Neural crest cell (in vitro differentiated cells): ENCODE measurements at regions not wholly inside any gene's neighbourhood (a gene's known extent, or its start where the extent isn't known, plus 50 kb on each side); places are given as distances from the start of the nearest gene placed in this dataset.

Experiments used
- DNase-seq: peaks from one replicate; pipeline ENCODE4 v3.0.0; 2021; ENCODE audit warnings: low read depth, mixed read lengths, low spot score
- H3K27ac Mint-ChIP-seq: one replicate; pipeline ENCODE4 v1.8.0; 2021; ENCODE audit warnings: mild to moderate bottlenecking, mixed read lengths; ENCODE audit not compliant: unreplicated experiment
- H3K27me3 Mint-ChIP-seq: 2 replicates; pipeline ENCODE4 v1.8.0; 2021; ENCODE audit warnings: low read depth, mild to moderate bottlenecking, mixed read lengths
- H3K36me3 Mint-ChIP-seq: 2 replicates; pipeline ENCODE4 v1.8.0; 2021; ENCODE audit warnings: low read depth, mild to moderate bottlenecking, mixed read lengths
- H3K4me1 Mint-ChIP-seq: 2 replicates; pipeline ENCODE4 v1.8.0; 2021; ENCODE audit warnings: mixed read lengths
- H3K4me3 Mint-ChIP-seq: one replicate; pipeline ENCODE4 v1.8.0; 2021; ENCODE audit warnings: mild to moderate bottlenecking, mixed read lengths
- H3K9me3 Mint-ChIP-seq: 2 replicates; pipeline ENCODE4 v1.8.0; 2021; ENCODE audit warnings: mixed read lengths
- TF ChIP-seq, protein P1 (sequence below): fragments of 200-600 bp; sonication (generic); conservative IDR thresholded peaks from 2 replicates; pipeline ENCODE4 v1.5.0; 2021; ENCODE audit warnings: antibody characterized with exemption, mild to moderate bottlenecking

DNA sequence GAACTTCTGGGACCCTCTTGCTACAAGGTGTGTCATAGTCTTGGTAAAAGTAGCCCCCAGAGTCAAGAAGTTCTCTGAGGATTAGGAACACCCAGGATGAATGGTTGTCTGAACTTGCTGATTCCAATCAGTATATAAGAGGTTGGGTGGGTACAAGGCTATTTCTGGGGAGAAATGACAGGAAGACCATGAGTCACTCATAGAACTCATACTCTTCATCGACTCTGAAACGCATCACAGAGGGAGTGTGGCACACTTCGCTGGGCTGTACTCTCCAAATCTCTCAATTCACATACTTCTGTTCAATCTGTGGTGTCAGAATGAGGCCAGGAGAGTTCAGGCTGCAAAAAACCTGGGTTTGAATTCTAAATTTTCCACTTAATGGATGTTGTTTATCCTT lies 193.2 kb upstream of the LEF1 start:
- peaks cover 41% of the 10 kb centered on the region for H3K4me1 Mint-ChIP-seq
- no peak overlapping the region for H3K4me3 Mint-ChIP-seq
- H3K27ac Mint-ChIP-seq: no peak overlapping the region
- H3K9me3 Mint-ChIP-seq: no peaks in the 10 kb centered on the region
- H3K36me3 Mint-ChIP-seq: no peaks in the 10 kb centered on the region
- no peak for DNase-seq
- TF ChIP-seq, protein P1, sequence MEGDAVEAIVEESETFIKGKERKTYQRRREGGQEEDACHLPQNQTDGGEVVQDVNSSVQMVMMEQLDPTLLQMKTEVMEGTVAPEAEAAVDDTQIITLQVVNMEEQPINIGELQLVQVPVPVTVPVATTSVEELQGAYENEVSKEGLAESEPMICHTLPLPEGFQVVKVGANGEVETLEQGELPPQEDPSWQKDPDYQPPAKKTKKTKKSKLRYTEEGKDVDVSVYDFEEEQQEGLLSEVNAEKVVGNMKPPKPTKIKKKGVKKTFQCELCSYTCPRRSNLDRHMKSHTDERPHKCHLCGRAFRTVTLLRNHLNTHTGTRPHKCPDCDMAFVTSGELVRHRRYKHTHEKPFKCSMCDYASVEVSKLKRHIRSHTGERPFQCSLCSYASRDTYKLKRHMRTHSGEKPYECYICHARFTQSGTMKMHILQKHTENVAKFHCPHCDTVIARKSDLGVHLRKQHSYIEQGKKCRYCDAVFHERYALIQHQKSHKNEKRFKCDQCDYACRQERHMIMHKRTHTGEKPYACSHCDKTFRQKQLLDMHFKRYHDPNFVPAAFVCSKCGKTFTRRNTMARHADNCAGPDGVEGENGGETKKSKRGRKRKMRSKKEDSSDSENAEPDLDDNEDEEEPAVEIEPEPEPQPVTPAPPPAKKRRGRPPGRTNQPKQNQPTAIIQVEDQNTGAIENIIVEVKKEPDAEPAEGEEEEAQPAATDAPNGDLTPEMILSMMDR: no peak
- peaks cover 4% of the 10 kb centered on the region for H3K27me3 Mint-ChIP-seq

GRCh38 chr4:108361446-108361820 lies 192.7 kb upstream of the LEF1 start:
- no peak for DNase-seq
- H3K9me3 Mint-ChIP-seq: no peaks in the 10 kb centered on the region
- no peak overlapping the region for H3K4me3 Mint-ChIP-seq
- no peak overlapping the region for H3K27ac Mint-ChIP-seq
- H3K36me3 Mint-ChIP-seq: no peaks in the 10 kb centered on the region
- peaks cover 4% of the 10 kb centered on the region for H3K27me3 Mint-ChIP-seq
- H3K4me1 Mint-ChIP-seq: peaks cover 38% of the 10 kb centered on the region
- TF ChIP-seq, protein P1: no peak

DNA sequence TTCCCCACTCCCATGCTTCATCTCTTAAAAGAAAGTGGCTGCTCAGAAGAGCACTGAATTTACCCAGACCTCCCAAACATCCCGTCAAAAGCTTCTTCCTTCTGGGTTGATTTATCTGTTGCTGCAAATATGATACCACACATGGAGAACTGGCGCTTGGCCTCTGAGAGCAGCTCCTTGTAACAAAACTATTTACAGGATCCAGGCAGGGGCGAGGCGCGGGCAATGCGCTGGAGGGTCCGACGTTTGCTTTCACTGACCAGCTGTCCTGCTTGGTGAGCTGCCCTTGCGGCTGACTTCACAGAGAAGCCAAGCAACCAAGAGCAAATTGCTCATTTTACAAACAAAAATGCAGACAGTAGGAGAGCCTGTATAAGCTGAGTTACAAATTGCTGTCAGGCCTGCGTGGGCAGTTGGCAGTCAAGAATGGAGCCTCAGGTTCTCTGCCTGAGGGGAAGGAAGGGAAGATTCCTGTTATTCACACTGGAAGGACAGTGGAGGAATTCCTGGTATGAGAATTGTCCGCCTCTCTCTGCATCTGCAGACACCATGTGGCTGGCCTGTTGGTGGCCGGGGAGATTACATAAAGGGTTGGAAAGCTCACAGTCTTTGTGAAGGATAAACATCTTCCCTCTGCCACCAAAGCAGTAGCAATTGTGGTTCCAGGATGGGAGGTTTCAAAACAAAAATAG lies 192.2 kb upstream of the LEF1 start:
- Mint-ChIP-seq H3K4me3 (no peak overlapping the region), H3K4me1 (peaks cover 33% of the 10 kb centered on the region), H3K27me3 (peaks cover 4% of the 10 kb centered on the region), H3K9me3 (no peaks in the 10 kb centered on the region), H3K36me3 (no peaks in the 10 kb centered on the region), H3K27ac (no peak overlapping the region)
- TF ChIP-seq, protein P1: peak; percentile 26
- no peak for DNase-seq

DNA sequence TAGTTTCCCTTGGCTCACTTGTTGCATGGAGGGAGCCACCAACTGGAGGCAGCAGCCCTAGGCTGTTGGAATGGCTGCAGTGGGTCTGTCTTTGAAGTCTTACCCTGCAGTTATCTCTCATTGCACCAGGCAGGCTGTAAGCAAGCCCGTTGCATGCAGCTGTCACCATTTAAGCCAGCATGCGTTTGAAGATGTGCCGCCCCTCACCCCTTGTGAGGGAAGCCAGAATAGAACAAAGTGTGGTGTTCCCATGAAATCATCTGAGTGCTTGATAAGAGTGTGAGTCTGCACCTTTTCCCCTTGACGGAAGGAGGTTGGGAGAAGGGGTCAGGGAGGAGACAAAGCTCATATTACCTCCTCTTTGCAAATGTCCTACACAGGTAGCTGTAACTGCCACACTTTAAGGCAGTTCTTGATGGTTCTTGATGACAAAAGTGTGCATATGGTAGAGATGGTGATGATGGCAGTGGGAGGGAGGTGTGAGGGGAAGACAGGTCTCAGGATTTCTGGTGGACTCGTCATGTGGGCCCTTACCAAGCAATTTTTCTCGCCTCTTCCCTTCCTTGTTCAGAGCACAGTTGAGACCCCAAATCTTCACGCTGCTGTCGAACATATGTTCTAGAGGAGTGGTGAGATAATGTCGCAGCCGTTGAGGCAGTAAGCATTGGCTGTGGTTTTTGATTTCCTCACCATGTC lies 191.4 kb upstream of the LEF1 start:
- TF ChIP-seq, protein P1: no peak
- DNase-seq: no peak
- Mint-ChIP-seq H3K27me3 (peaks cover 4% of the 10 kb centered on the region), H3K4me3 (no peak overlapping the region), H3K36me3 (no peaks in the 10 kb centered on the region), H3K27ac (peak overlapping the region; percentile 14), H3K4me1 (peaks cover 31% of the 10 kb centered on the region), H3K9me3 (no peaks in the 10 kb centered on the region)

DNA sequence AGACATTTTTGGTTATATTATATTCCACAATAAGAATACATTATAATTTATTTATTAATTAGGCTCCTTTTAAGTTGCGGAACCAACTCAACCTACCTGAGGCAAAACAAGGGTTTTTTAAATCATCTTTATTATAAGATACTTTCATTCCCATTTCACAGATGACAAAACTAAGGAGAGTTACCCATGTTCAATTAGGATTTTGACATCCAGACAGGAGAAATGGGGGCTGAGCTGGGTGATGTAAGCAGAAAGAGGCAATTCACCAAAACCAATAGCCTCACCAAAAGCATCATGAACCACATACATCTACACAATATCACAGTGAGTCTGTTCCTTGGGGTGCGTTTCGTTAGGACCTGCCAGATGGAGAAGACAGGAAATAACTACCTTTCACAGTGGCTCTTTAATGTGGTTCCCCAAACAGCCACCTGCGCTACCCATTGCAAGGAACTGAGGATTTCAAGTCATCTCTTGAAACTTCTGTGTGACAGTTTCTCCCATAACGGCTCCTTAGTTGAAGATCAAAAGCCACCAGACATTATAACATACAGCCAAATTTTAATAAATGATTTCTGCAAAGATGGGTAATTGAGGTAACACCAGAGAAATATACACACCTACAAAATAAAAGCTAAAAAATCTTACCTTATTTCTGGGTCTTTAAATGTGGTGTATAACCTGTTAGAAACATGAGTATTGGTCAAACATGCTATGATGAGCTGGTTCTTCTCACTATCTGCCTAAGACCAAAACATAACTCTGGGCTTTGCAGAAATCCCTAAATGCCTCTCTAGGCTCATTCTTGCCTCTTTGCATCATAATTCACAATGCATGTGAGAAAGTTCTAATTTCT lies 190.6 kb upstream of the LEF1 start:
- peaks cover 31% of the 10 kb centered on the region for H3K4me1 Mint-ChIP-seq
- H3K9me3 Mint-ChIP-seq: no peaks in the 10 kb centered on the region
- peaks cover 4% of the 10 kb centered on the region for H3K27me3 Mint-ChIP-seq
- TF ChIP-seq, protein P1: no peak
- H3K36me3 Mint-ChIP-seq: no peaks in the 10 kb centered on the region
- DNase-seq: no peak
- no peak overlapping the region for H3K27ac Mint-ChIP-seq
- H3K4me3 Mint-ChIP-seq: no peak overlapping the region
